ENCODE measurements at regions not wholly inside any gene's neighbourhood (a gene's known extent, or its start where the extent isn't known, plus 50 kb on each side); places are given as distances from the start of the nearest gene placed in this dataset.

DNA sequence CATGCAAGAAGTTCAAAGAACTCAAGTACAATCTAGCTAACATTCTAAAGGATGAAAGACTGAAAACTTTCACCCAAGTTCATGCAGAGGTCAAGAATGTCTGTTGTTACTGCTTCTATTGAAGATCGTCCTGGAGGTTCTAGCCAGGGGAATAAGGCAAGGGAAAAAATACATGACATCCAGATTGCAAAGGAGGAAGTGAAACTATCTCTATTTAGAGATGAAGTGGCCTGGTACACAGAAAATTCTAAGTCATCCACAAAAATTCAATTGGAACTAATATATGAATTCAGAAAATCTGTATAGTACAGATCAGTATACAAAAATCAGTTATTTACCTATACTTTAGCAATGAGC, 693.0 kb downstream of the NR2F2 start:
- DNase-seq (ENCODE audit: low spot score), result no peak

- no peak for DNase-seq (ENCODE audit: low spot score)
Measured at GRCh38 chr15:97026781-97027180, 696.3 kb downstream of the NR2F2 start.

DNA sequence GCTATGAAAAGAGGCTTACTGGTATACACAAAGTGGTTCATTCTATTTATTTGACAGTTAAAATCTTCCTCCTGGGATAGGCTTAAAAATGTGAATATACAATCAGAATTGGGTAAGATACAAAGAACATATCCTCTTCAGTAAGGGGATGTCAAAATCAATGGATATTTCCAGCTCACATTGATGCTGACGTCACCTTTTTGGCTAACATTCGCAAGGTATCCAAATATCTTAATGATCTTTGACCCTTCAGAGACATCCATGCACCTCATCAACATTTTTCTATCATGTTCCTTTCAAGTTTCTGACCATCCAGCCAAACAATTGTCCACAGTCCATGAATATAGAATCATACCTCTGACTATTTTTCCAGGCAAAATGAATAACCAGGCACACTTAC, 697.3 kb downstream of the NR2F2 start:
- no peak for DNase-seq (ENCODE audit: low spot score)

- no peak for DNase-seq (ENCODE audit: low spot score)
Measured at GRCh38 chr15:97030251-97030650, 699.8 kb downstream of the NR2F2 start.

GRCh38 chr15:97036301-97036700, 705.8 kb downstream of the NR2F2 start:
- DNase-seq (ENCODE audit: low spot score), result no peak

DNA sequence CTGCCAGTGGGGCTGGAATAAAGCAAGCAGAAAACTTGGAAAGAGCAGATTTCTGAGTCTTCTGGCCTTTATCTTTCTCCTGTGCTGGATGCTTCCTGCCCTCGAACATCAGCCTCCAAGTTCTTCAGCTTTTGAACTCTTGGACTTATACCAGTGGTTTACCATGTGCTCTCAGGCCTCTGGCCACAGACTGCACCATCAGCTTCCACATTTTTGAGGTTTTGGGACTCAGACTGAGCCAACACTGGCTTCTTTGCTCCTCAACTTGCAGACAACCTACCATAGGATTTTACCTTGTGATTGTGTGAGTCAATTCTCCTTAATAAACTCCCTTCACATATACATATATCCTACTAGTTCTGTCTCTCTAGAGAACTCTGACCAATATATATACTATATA, 706.6 kb downstream of the NR2F2 start:
- no peak for DNase-seq (ENCODE audit: low spot score)

DNA sequence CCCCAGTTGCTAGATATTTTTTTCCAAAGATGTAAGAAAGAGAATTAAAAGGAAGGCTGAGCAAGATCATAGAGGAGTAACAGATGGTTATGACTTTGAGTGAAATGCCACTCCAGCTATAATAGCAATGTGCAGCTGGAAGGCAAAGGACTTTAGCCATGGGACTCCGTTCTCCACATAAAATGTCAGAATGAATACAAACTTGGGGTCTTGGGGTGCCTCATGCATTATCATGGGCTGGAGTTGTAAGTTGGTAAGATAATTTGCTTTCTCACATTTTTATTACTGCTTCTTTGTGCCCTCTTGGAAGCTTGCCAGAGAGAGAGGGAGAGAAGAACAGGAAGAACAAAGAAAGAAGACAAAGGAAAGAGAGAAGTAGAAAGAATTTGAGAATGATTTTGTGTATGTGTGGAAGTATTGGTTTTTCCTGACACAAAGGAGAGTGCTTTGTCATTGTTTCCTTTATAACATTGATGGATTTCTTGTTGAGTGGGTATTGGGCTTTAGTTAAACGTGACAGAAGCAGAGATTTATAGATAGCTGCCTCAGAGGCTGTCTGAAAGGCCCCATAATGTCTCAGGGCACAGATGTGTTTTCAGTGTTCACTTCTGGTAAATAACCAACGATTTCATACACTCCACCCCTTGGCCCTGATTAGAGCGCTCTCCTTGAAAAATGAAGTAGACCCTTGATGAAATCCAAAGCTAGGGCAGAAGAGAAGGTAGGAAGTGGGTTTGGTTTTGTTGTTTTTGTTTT, 715.3 kb downstream of the NR2F2 start:
- no peak for DNase-seq (ENCODE audit: low spot score)

GRCh38 chr15:97052513-97052912, 722.0 kb downstream of the NR2F2 start:
- no peak for DNase-seq (ENCODE audit: low spot score)

- no peak for DNase-seq (ENCODE audit: low spot score)
Measured at GRCh38 chr15:97053635-97054034, 723.1 kb downstream of the NR2F2 start.

- DNase-seq (ENCODE audit: low spot score), result no peak
Measured at GRCh38 chr15:97057503-97057902, 727.0 kb downstream of the NR2F2 start.

GRCh38 chr15:97059281-97059680, 728.8 kb downstream of the NR2F2 start:
- DNase-seq (ENCODE audit: low spot score), result no peak

DNA sequence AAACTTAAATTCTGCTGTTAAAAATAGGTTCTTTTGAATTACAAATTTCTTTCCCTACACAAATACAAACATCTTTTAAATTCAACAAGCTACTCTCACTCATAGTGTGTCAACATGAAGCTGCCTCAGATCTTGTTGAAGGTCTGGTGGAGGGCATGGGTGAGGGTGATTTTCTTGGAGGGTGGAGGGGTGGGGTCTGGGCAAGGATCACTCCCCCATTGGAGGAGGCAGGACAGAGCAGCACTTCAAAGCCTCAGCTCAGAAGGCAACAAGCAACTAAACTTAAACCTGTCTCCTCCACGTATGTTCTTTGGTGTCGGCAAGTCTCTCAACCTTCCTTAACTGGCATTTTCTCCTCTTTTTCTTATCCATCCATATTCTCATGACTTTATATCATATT, 730.9 kb downstream of the NR2F2 start:
- DNase-seq (ENCODE audit: low spot score), result no peak

DNA sequence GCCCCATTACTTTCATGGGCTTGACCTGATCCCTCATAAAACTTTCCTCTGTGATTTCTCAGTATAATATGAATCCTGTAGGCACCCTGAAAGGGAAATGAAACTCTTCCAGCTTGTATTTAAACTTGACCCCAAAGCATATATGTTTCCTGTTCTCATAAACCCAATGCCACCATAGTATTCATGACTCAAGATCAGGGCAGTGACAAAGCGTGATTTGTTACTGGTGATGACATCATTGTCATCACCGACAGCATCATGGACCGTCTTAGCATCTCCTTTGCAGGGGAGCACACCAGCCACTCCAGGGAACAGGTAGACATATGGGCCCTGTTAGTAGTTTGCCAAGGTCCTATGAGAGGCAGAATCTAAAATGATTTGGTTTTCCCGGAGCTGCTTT, 741.2 kb downstream of the NR2F2 start:
- DNase-seq (ENCODE audit: low spot score), result no peak

DNA sequence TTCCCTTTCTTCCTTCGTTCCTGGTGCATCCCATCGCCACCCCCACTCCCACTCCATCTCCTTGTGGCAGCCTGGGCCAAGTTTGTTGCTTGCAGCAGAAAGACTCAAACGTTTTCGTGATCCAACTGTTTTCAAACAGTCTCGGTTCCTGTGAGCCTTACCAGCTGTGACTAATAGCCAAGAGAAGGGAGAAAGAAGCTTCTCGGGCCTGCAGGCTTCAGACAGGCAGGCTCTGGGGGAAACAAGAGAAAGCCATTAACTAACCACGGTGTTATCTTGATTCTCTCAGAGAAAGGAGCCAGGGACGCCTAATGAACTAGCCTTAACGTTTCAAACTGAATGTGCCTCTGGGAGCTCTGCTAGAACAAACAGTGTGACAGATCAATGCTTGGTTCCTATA, 742.0 kb downstream of the NR2F2 start:
- no peak for DNase-seq (ENCODE audit: low spot score)

DNA sequence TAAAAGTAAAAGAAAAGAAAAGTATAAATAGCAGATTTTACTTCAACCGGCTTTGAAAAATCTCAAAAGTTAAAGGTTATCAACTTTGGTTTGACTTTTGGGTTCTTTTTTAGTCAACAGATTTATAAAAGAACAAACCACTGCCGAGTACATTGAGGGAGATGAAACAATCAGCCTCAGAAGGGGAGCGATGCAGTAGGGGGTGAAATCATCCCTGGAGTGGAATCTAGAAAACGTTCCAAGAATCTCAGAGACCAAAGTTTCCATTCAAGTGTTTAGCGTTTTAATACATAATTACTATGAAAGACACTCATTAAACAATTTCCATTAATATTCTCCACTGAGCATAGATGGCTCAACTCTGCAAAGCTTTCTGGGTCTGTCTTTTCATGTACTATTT, 745.5 kb downstream of the NR2F2 start:
- no peak for DNase-seq (ENCODE audit: low spot score)

- no peak for DNase-seq (ENCODE audit: low spot score)
Measured at GRCh38 chr15:97077975-97078374, 747.5 kb downstream of the NR2F2 start.

DNA sequence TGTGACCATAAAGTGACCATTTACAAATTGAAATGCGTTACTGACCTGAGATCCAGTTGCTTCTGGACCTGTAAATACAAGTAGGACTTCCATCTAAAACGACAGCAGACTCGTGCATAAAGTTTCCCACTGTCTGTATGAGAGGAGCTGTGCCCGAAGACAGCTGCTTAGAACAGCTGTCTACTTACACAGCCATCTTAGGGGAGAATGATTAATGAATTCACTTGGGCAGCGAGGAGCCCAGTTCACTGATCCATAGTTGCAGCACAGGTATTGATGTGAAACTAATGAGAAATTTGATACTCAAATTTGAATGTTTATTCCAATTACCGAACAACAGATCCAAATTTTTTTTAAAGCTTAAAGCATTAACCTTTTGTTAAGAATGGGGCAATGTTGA, 748.1 kb downstream of the NR2F2 start:
- no peak for DNase-seq (ENCODE audit: low spot score)

- no peak for DNase-seq (ENCODE audit: low spot score)
Measured at GRCh38 chr15:97081666-97082226, 751.2 kb downstream of the NR2F2 start.

DNA sequence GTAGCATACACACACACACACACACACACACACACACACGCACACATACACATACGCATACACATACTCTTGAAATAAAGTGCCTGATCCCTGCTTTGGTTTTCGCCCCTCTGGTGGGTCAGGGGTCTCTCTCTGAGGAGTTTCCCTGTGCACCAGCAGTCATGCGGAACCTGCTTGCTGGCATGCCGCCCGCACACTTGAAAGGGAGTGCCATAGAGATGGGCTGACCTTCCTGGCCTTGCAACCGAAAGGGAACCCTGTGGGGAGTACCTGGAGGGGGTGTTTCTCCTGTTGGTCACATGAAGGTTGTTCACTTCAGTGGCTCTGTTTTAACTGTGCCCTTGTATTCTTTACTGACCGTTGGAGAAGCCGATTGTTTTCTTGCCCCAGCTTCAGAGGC, 752.3 kb downstream of the NR2F2 start:
- no peak for DNase-seq (ENCODE audit: low spot score)

DNA sequence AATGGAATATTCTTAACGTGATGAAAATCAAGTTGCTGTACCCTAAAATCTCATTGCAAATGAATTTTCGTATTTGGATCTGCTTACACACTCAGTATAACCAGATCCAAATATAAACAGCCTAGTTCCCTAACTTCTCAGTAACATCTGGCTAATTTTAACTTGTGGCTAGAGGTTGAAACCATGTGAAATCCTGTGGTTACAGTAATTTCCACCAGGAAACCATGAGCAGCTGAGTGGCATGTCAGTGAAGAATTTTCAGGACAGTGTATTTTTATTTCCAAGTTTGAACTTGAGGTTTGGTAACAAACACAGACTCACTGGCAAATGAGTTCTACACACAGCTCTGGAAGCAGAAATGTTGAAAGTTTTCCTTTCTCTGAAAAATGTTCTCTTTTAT, 754.1 kb downstream of the NR2F2 start:
- no peak for DNase-seq (ENCODE audit: low spot score)

GRCh38 chr15:97085731-97086130, 755.2 kb downstream of the NR2F2 start:
- DNase-seq (ENCODE audit: low spot score), result no peak

GRCh38 chr15:97087006-97087741, 756.7 kb downstream of the NR2F2 start:
- no peak for DNase-seq (ENCODE audit: low spot score)

GRCh38 chr15:97091093-97091492, 760.6 kb downstream of the NR2F2 start:
- DNase-seq (ENCODE audit: low spot score), result no peak

DNA sequence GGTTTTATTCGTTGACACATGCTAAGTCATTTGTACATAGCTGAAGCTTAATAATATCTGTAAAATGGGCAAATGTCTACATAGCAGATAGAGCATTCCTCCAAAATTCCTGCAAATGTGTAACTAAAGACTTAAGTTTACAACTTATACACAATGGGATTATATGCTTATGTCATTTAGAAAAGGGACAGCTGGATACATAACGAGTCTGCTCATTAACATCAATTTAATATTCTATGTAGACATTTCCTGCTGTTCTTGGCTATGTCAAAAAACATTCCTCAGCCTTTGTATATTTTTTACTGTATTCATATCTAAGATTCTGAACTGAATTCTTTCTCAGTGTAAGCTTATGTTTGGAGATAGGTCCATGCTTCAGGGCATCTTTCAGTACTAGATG, 762.2 kb downstream of the NR2F2 start:
- DNase-seq (ENCODE audit: low spot score), result no peak

Measured in HuH-7.5 (cell line).